Esophagus muscularis mucosa (tissue), 3 donors: ENCODE measurements at regions not wholly inside any gene's neighbourhood (a gene's known extent, or its start where the extent isn't known, plus 50 kb on each side); places are given as distances from the start of the nearest gene placed in this dataset.

ENCODE experiments used
- POLR2A ChIP-seq: fragments of 450-650 bp; IDR thresholded peaks from one replicate; pipeline ENCODE4 v1.6.1; 2017; ENCODE audit warnings: antibody characterized with exemption, moderate library complexity, mild to moderate bottlenecking, low read depth
- TF ChIP-seq, protein P1 (sequence below), 3 experiments: fragments of 200-600 bp in 2 of 3; fragments of 450-650 bp in 1 of 3; sonication (generic) in 2 of 3; IDR thresholded peaks; one replicate each; pipeline ENCODE4 v1.5.1; 2017 to 2019; ENCODE audit warnings: antibody characterized with exemption in 3 of 3, mild to moderate bottlenecking in 2 of 3, moderate library complexity in 1 of 3

DNA sequence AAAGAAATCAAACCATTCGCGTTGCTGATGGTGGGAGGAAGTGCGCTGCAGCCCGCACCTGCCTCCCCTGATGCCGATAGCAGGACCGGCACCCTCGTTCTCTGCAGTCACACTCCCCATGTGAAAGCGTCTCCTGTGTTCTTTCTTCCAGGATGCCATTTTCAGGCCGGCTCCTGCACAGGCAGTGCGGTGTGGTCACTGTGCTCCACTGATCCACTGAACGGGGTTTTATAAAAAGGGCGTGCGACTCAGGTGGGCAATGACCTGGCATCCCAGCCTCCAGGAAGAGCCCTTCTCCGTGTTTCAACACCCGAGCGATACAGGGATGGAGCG lies 88.3 kb upstream of the SNTG2 start:
- TF ChIP-seq, protein P1, sequence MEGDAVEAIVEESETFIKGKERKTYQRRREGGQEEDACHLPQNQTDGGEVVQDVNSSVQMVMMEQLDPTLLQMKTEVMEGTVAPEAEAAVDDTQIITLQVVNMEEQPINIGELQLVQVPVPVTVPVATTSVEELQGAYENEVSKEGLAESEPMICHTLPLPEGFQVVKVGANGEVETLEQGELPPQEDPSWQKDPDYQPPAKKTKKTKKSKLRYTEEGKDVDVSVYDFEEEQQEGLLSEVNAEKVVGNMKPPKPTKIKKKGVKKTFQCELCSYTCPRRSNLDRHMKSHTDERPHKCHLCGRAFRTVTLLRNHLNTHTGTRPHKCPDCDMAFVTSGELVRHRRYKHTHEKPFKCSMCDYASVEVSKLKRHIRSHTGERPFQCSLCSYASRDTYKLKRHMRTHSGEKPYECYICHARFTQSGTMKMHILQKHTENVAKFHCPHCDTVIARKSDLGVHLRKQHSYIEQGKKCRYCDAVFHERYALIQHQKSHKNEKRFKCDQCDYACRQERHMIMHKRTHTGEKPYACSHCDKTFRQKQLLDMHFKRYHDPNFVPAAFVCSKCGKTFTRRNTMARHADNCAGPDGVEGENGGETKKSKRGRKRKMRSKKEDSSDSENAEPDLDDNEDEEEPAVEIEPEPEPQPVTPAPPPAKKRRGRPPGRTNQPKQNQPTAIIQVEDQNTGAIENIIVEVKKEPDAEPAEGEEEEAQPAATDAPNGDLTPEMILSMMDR (IDR thresholded peaks at IDR 0.05): no peak
- no peak for TF ChIP-seq POLR2A
